OCI-LY3 (cell line): ENCODE measurements at regions not wholly inside any gene's neighbourhood (a gene's known extent, or its start where the extent isn't known, plus 50 kb on each side); places are given as distances from the start of the nearest gene placed in this dataset.

Experiments
- H2AFZ ChIP-seq: fragments of 200-600, 300-600 bp; shearing (Covaris generic); 2 replicates; pipeline ENCODE4 v1.6.0; 2014; ENCODE audit warnings: antibody characterized with exemption, low read depth, low read length
- H3K27ac ChIP-seq: fragments of 200-600, 300-600 bp; sonication (generic); 2 replicates; pipeline ENCODE4 v1.5.1; 2014; ENCODE audit warnings: mild to moderate bottlenecking, low read length, moderate library complexity, mixed read lengths
- H3K27me3 ChIP-seq: fragments of 200-600, 300-600 bp; sonication (generic); 2 replicates; pipeline ENCODE4 v1.6.1; 2014; ENCODE audit warnings: low read depth, low read length, mixed read lengths
- H3K36me3 ChIP-seq: fragments of 200-600, 300-600 bp; sonication (generic); replicated peaks from 2 replicates; pipeline ENCODE3; 2014; ENCODE audit warnings: low read depth, low read length, mixed read lengths
- H3K4me1 ChIP-seq: fragments of 300-600, 200-600 bp; sonication (generic); 2 replicates; pipeline ENCODE4 v1.6.1; 2014; ENCODE audit warnings: low read length, mixed read lengths
- H3K4me2 ChIP-seq: fragments of 200-600, 300-600 bp; sonication (generic); 2 replicates; pipeline ENCODE4 v1.6.1; 2014; ENCODE audit warnings: low read length, mixed read lengths
- H3K4me3 ChIP-seq: fragments of 300-600, 200-600 bp; sonication (generic); 2 replicates; pipeline ENCODE4 v1.5.1; 2014; ENCODE audit warnings: antibody characterized with exemption, mild to moderate bottlenecking, low read length, moderate library complexity
- H3K79me2 ChIP-seq: fragments of 300-600, 200-600 bp; shearing (Covaris generic); 2 replicates; pipeline ENCODE4 v1.6.1; 2014; ENCODE audit warnings: mild to moderate bottlenecking, low read length, mixed read lengths
- H3K9ac ChIP-seq: fragments of 300-600, 200-600 bp; shearing (Covaris generic); 2 replicates; pipeline ENCODE4 v1.6.0; 2014; ENCODE audit warnings: mild to moderate bottlenecking, low read length, moderate library complexity
- H3K9me3 ChIP-seq: fragments of 200-600, 300-600 bp; shearing (Covaris generic); 2 replicates; pipeline ENCODE4 v1.6.1; 2014; ENCODE audit warnings: low read length, mixed read lengths; ENCODE audit not compliant: insufficient read depth
- H4K20me1 ChIP-seq: fragments of 200-600, 300-600 bp; sonication (generic); 2 replicates; pipeline ENCODE4 v1.6.1; 2016; ENCODE audit warnings: low read length, mixed read lengths; ENCODE audit not compliant: insufficient read depth
- CTCF ChIP-seq: fragments of 200-600, 300-600 bp; sonication (generic); IDR thresholded peaks from 2 replicates; pipeline ENCODE4 v1.5.1; 2014; ENCODE audit warnings: antibody characterized with exemption, low read length, low read depth
- EZH2phosphoT487 ChIP-seq: fragments of 200-600 bp; shearing (Covaris generic); IDR thresholded peaks from 2 replicates; pipeline ENCODE4 v1.6.1; 2018; ENCODE audit warnings: antibody characterized with exemption, mixed run types, low read depth

- H3K79me2 ChIP-seq: no peaks in the 10 kb centered on the region
- TF ChIP-seq EZH2phosphoT487: no peak
- H2AFZ ChIP-seq: no peak overlapping the region
- no peak overlapping the region for H3K4me3 ChIP-seq
- H3K36me3 ChIP-seq: no peaks in the 10 kb centered on the region
- H3K4me1 ChIP-seq: no peaks in the 10 kb centered on the region
- no peak overlapping the region for H3K27ac ChIP-seq
- H4K20me1 ChIP-seq: no peaks in the 10 kb centered on the region
- peaks cover 9% of the 10 kb centered on the region for H3K27me3 ChIP-seq
- H3K9ac ChIP-seq: no peak overlapping the region
- H3K4me2 ChIP-seq: no peak overlapping the region
- H3K9me3 ChIP-seq: no peaks in the 10 kb centered on the region
Measured at GRCh38 chr12:127670294-127670693, 596.7 kb upstream of the TMEM132C start.

GRCh38 chr12:127670796-127671195, 596.2 kb upstream of the TMEM132C start:
- TF ChIP-seq EZH2phosphoT487 (no peak), CTCF (no peak)
- H3K36me3 ChIP-seq: no peaks in the 10 kb centered on the region

GRCh38 chr12:127675936-127676335, 591.0 kb upstream of the TMEM132C start:
- Histone ChIP-seq H3K36me3 (no peaks in the 10 kb centered on the region), H3K9me3 (no peaks in the 10 kb centered on the region), H3K27me3 (no peaks in the 10 kb centered on the region), H3K4me2 (no peak overlapping the region), H4K20me1 (no peaks in the 10 kb centered on the region), H3K27ac (no peak overlapping the region), H3K4me3 (no peak overlapping the region), H3K9ac (no peak overlapping the region), H3K4me1 (peaks cover 10% of the 10 kb centered on the region), H2AFZ (0 out of 2 replicates have a peak overlapping the region, but pooled peaks have one; percentile 2), H3K79me2 (no peaks in the 10 kb centered on the region)
- TF ChIP-seq CTCF (no peak), EZH2phosphoT487 (no peak)

More at GRCh38 chr12:127670796-127671195, 596.2 kb upstream of the TMEM132C start:
- Histone ChIP-seq H3K9ac (no peak overlapping the region), H3K27me3 (peaks cover 7% of the 10 kb centered on the region), H2AFZ (no peak overlapping the region), H3K4me3 (no peak overlapping the region), H3K4me1 (no peaks in the 10 kb centered on the region), H4K20me1 (no peaks in the 10 kb centered on the region), H3K4me2 (no peak overlapping the region), H3K27ac (no peak overlapping the region), H3K9me3 (no peaks in the 10 kb centered on the region), H3K79me2 (no peaks in the 10 kb centered on the region)

- H3K9ac ChIP-seq: no peak overlapping the region; the same call in 1 of the 2 replicates
- H2AFZ ChIP-seq: 0 out of 2 replicates have a peak overlapping the region, but pooled peaks have one; percentile 18
Measured at GRCh38 chr12:127677537-127678131, 589.3 kb upstream of the TMEM132C start.

More at GRCh38 chr12:127677537-127678131, 589.3 kb upstream of the TMEM132C start:
- H3K79me2 ChIP-seq: no peaks in the 10 kb centered on the region
- no peak overlapping the region for H3K4me2 ChIP-seq
- no peaks in the 10 kb centered on the region for H4K20me1 ChIP-seq
- no peak overlapping the region for H3K27ac ChIP-seq
- no peaks in the 10 kb centered on the region for H3K36me3 ChIP-seq
- peaks cover 16% of the 10 kb centered on the region for H3K4me1 ChIP-seq
- no peaks in the 10 kb centered on the region for H3K9me3 ChIP-seq
- peak; percentile 91 for TF ChIP-seq CTCF
- no peak for TF ChIP-seq EZH2phosphoT487
- no peaks in the 10 kb centered on the region for H3K27me3 ChIP-seq
- no peak overlapping the region for H3K4me3 ChIP-seq
